DND-41 (cell line): ENCODE measurements at regions not wholly inside any gene's neighbourhood (a gene's known extent, or its start where the extent isn't known, plus 50 kb on each side); places are given as distances from the start of the nearest gene placed in this dataset.
"Not testable (repeated sequence)": the region's sequence is repeated elsewhere in the genome, so short reads cannot be mapped to it uniquely, and the experiment has no call there.

Experiments used
- ATAC-seq: fragments of 200-7000 bp; cut with Tn5 transposase; 3 replicates; pipeline ENCODE4 v1.9.1; 2021; ENCODE audit warnings: low read depth; ENCODE audit not compliant: insufficient read depth
- DNase-seq: peaks from one replicate; pipeline ENCODE4 v3.0.0-alpha.2; 2020
- H2AFZ ChIP-seq: 2 replicates; pipeline ENCODE4 v1.6.0; 2012; ENCODE audit warnings: low read depth, low read length
- H3K27ac ChIP-seq: 2 replicates; pipeline ENCODE4 v1.5.1; 2012; ENCODE audit warnings: low read length, inconsistent platforms
- H3K27me3 ChIP-seq: fragments of 200-600 bp; sonication (generic); 2 replicates; pipeline ENCODE4 v1.6.0; 2012; ENCODE audit warnings: low read length, mild to moderate bottlenecking, inconsistent platforms; ENCODE audit not compliant: insufficient read depth, poor library complexity
- H3K36me3 ChIP-seq: 2 replicates; pipeline ENCODE4 v1.5.1; 2012; ENCODE audit warnings: low read length, inconsistent platforms; ENCODE audit not compliant: insufficient read depth
- H3K4me1 ChIP-seq: 2 replicates; pipeline ENCODE4 v1.5.1; 2012; ENCODE audit warnings: mild to moderate bottlenecking, low read length; ENCODE audit not compliant: insufficient read depth
- H3K4me2 ChIP-seq: 2 replicates; pipeline ENCODE4 v1.6.0; 2012; ENCODE audit warnings: mild to moderate bottlenecking, moderate library complexity, low read length, inconsistent platforms; ENCODE audit not compliant: insufficient read depth
- H3K4me3 ChIP-seq, 2 experiments: fragments of 200-600 bp in 1 of 2; shearing (Covaris generic) in 1 of 2; 2 replicates each; pipeline ENCODE4 v1.5.1; 2012 to 2016; ENCODE audit warnings: inconsistent platforms in 2 of 2, low read length in 2 of 2, mild to moderate bottlenecking in 2 of 2, low read depth in 1 of 2, moderate library complexity in 1 of 2
- H3K79me2 ChIP-seq: 2 replicates; pipeline ENCODE4 v1.6.0; 2012; ENCODE audit warnings: low read length, inconsistent platforms; ENCODE audit not compliant: insufficient read depth
- H3K9ac ChIP-seq: 2 replicates; pipeline ENCODE4 v1.6.0; 2012; ENCODE audit warnings: low read depth, mild to moderate bottlenecking, inconsistent platforms, low read length, moderate library complexity
- H3K9me3 ChIP-seq: 2 replicates; pipeline ENCODE4 v1.5.1; 2012; ENCODE audit warnings: low read length, moderate library complexity, mild to moderate bottlenecking, inconsistent platforms; ENCODE audit not compliant: insufficient read depth, severe bottlenecking
- H4K20me1 ChIP-seq: 2 replicates; pipeline ENCODE4 v1.6.0; 2012; ENCODE audit warnings: low read length; ENCODE audit not compliant: insufficient read depth
- CTCF ChIP-seq: IDR thresholded peaks from 2 replicates; pipeline ENCODE4 v1.5.1; 2012; ENCODE audit warnings: borderline replicate concordance, low read length, moderate library complexity, mild to moderate bottlenecking; ENCODE audit not compliant: poor library complexity, severe bottlenecking; ENCODE audit errors: extremely low read depth
- EZH2 ChIP-seq: IDR thresholded peaks from 3 replicates; pipeline ENCODE4 v1.6.1; 2012; ENCODE audit warnings: borderline replicate concordance, low read depth, mild to moderate bottlenecking, moderate library complexity, low read length, inconsistent platforms; ENCODE audit not compliant: severe bottlenecking

- Histone ChIP-seq H3K27me3 (no peaks in the 10 kb centered on the region), H3K27ac (no peak overlapping the region), H3K4me1 (no peaks in the 10 kb centered on the region), H3K79me2 (peaks cover 83% of the 10 kb centered on the region), H2AFZ (no peak overlapping the region), H3K4me2 (no peak overlapping the region), H3K4me3 (no peak overlapping the region), H4K20me1 (peaks cover 12% of the 10 kb centered on the region; the same call in 1 of the 2 replicates), H3K9ac (no peak overlapping the region), H3K36me3 (no peaks in the 10 kb centered on the region), H3K9me3 (no peaks in the 10 kb centered on the region)
- TF ChIP-seq CTCF (no peak), EZH2 (no peak)
- ATAC-seq, result no peak
- no peak for DNase-seq
Observed at GRCh38 chr6:144635051-144635450, 349.9 kb downstream of the UTRN start.

- peaks cover 79% of the 10 kb centered on the region for H3K79me2 ChIP-seq
- H3K9ac ChIP-seq, H4K20me1 ChIP-seq, ATAC-seq, DNase-seq, H3K4me3 ChIP-seq, H3K36me3 ChIP-seq, H2AFZ ChIP-seq, H3K4me2 ChIP-seq, H3K9me3 ChIP-seq, H3K27ac ChIP-seq, H3K4me1 ChIP-seq, H3K27me3 ChIP-seq: not testable (repeated sequence)
Observed at GRCh38 chr6:144636025-144636424, 350.9 kb downstream of the UTRN start.

GRCh38 chr6:144637541-144637940 lies 352.4 kb downstream of the UTRN start:
- H2AFZ ChIP-seq, result no peak overlapping the region
- DNase-seq (no peak), ATAC-seq (no peak)
- H3K9ac ChIP-seq, result no peak overlapping the region
- no peaks in the 10 kb centered on the region for H3K9me3 ChIP-seq
- H3K4me2 ChIP-seq, result no peak overlapping the region
- H3K4me3 ChIP-seq, result no peak overlapping the region
- H3K36me3 ChIP-seq, result no peaks in the 10 kb centered on the region
- no peak for TF ChIP-seq CTCF
- TF ChIP-seq EZH2, result no peak
- H3K27me3 ChIP-seq, result no peaks in the 10 kb centered on the region
- peaks cover 78% of the 10 kb centered on the region for H3K79me2 ChIP-seq
- 0 out of 2 replicates have a peak, but pooled peaks cover 6% of the 10 kb centered on the region for H4K20me1 ChIP-seq
- no peaks in the 10 kb centered on the region for H3K4me1 ChIP-seq
- H3K27ac ChIP-seq, result no peak overlapping the region

GRCh38 chr6:144639654-144640053 lies 354.5 kb downstream of the UTRN start:
- Histone ChIP-seq H3K79me2 (peaks cover 68% of the 10 kb centered on the region), H3K27me3 (no peaks in the 10 kb centered on the region), H3K36me3 (no peaks in the 10 kb centered on the region), H3K9me3 (no peaks in the 10 kb centered on the region), H2AFZ (no peak overlapping the region), H3K4me3 (no peak overlapping the region), H3K27ac (no peak overlapping the region), H3K4me2 (no peak overlapping the region), H3K9ac (no peak overlapping the region), H4K20me1 (peaks cover under 1% of the 10 kb centered on the region; the same call in 1 of the 2 replicates), H3K4me1 (no peaks in the 10 kb centered on the region)
- DNase-seq (no peak), ATAC-seq (no peak)
- TF ChIP-seq EZH2, result no peak
- no peak for TF ChIP-seq CTCF
